Thyroid gland (tissue), 4 donors: ENCODE measurements at regions not wholly inside any gene's neighbourhood (a gene's known extent, or its start where the extent isn't known, plus 50 kb on each side); places are given as distances from the start of the nearest gene placed in this dataset.

Experiments
- DNase-seq, 2 donors: peaks; one replicate each; pipeline ENCODE4 v3.0.0-alpha.2; 2019
- H3K27ac ChIP-seq, 3 donors: fragments of 200-600 bp; sonication (generic); 1 replicate in 2 of 3; 2 replicates in 1 of 3; pipeline ENCODE4 v1.5.1; 2016 to 2019; ENCODE audit warnings: mild to moderate bottlenecking in 1 of 3, moderate library complexity in 1 of 3
- H3K27me3 ChIP-seq: fragments of 200-600 bp; sonication (generic); one replicate; pipeline ENCODE4 v1.5.1; 2019
- H3K36me3 ChIP-seq, 2 donors: fragments of 200-600 bp; sonication (generic); one replicate each; pipeline ENCODE4 v1.5.1; 2016 to 2019
- H3K4me1 ChIP-seq, 2 donors: fragments of 200-600 bp; sonication (generic); one replicate each; pipeline ENCODE4 v1.5.1; 2017 to 2019
- H3K4me3 ChIP-seq, 3 donors: fragments of 200-600 bp; sonication (generic); replicated peaks in 1 of 3; 1 replicate in 2 of 3; 2 replicates in 1 of 3; pipeline ENCODE4 v1.5.1; 2016; ENCODE audit warnings: mild to moderate bottlenecking in 1 of 3
- H3K9me3 ChIP-seq: fragments of 200-600 bp; sonication (generic); one replicate; pipeline ENCODE4 v1.5.1; 2017
- POLR2A ChIP-seq, 2 donors: fragments of 450-650 bp; IDR thresholded peaks; one replicate each; pipeline ENCODE4 v1.6.1; 2017; ENCODE audit warnings: antibody characterized with exemption in 2 of 2, mild to moderate bottlenecking in 2 of 2, moderate library complexity in 1 of 2
- WGBS, 2 donors: methylation state at CpG; one replicate each; pipeline ENCODE4 v1.1.5; 2017; 5-methylcytosine and 5-hydroxymethylcytosine counted together
- intact Hi-C: fragments of 100-400 bp; cut with DNase I; formaldehyde crosslinking; loops from one replicate; pipeline ENCODE4 v1.15.1; 2023
- TF ChIP-seq, protein P1 (sequence below), 6 experiments: fragments of 200-600 bp in 3 of 6; fragments of 450-650 bp in 3 of 6; sonication (generic) in 3 of 6; IDR thresholded peaks; one replicate each; pipeline ENCODE4 v1.5.1; 2016 to 2019; ENCODE audit warnings: antibody characterized with exemption in 6 of 6, mild to moderate bottlenecking in 2 of 6, inconsistent platforms in 1 of 6, moderate library complexity in 1 of 6

DNA sequence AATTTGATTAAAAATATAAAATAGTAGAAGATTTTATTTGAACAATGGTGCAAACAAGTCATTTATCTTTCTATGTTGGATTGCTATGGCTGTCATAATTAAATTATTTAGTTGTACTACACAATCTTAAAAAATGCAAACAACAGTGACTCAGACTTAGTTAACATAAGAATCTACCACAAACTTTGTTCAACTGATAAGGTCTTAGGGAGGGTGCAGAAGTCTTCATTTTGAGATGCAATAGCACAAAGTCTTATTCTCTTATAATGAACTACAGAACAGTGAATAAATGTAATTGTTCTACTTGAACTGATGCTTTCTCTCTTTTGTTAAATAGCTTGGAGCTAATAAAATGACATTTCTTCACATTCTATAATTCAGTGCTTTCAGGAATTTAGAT, 482.8 kb upstream of the NAALADL2 start:
- H3K36me3 ChIP-seq, result no peaks in the 10 kb centered on the region
- H3K4me3 ChIP-seq, result no peak overlapping the region
- intact Hi-C loops, result no loop called here
- H3K4me1 ChIP-seq, result no peaks in the 10 kb centered on the region
- no peaks in the 10 kb centered on the region for H3K27me3 ChIP-seq
- no peak overlapping the region for H3K27ac ChIP-seq
- no peaks in the 10 kb centered on the region for H3K9me3 ChIP-seq
- no peak for DNase-seq
- TF ChIP-seq, protein P1, sequence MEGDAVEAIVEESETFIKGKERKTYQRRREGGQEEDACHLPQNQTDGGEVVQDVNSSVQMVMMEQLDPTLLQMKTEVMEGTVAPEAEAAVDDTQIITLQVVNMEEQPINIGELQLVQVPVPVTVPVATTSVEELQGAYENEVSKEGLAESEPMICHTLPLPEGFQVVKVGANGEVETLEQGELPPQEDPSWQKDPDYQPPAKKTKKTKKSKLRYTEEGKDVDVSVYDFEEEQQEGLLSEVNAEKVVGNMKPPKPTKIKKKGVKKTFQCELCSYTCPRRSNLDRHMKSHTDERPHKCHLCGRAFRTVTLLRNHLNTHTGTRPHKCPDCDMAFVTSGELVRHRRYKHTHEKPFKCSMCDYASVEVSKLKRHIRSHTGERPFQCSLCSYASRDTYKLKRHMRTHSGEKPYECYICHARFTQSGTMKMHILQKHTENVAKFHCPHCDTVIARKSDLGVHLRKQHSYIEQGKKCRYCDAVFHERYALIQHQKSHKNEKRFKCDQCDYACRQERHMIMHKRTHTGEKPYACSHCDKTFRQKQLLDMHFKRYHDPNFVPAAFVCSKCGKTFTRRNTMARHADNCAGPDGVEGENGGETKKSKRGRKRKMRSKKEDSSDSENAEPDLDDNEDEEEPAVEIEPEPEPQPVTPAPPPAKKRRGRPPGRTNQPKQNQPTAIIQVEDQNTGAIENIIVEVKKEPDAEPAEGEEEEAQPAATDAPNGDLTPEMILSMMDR (IDR thresholded peaks at IDR 0.05), result no peak
- no peak for TF ChIP-seq POLR2A (IDR thresholded peaks at IDR 0.05)

DNA sequence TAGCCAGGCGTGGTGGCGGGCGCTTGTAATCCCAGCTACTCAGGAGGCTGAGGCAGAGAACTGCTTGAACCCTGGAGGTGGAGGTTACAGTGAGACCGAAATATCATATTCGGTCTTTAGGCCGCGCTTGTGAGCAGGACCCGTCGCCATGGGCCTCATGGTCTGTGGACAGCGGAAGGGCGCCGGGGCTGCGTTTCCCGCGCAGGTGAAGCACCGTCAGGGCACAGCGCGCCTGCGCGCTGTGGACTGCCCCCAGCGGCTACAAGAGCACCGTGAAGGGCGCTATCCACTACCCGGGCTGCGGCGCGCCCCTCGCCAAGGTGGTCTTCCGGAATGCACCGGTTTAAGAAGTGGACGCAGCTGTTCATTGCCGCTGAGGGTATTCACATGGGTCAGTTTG, 482.0 kb upstream of the NAALADL2 start:
- H3K4me1 ChIP-seq, result no peaks in the 10 kb centered on the region
- DNase-seq, result no peak
- TF ChIP-seq, protein P1 (IDR thresholded peaks at IDR 0.05), result no peak
- no peak for TF ChIP-seq POLR2A (IDR thresholded peaks at IDR 0.05)
- 97% methylated on average over 32 of the region's 32 CpGs for WGBS, 2 donors
- H3K4me3 ChIP-seq, result no peak overlapping the region
- intact Hi-C loops, result no loop called here
- H3K36me3 ChIP-seq, result no peaks in the 10 kb centered on the region
- no peaks in the 10 kb centered on the region for H3K9me3 ChIP-seq
- H3K27ac ChIP-seq, result no peak overlapping the region
- no peaks in the 10 kb centered on the region for H3K27me3 ChIP-seq

DNA sequence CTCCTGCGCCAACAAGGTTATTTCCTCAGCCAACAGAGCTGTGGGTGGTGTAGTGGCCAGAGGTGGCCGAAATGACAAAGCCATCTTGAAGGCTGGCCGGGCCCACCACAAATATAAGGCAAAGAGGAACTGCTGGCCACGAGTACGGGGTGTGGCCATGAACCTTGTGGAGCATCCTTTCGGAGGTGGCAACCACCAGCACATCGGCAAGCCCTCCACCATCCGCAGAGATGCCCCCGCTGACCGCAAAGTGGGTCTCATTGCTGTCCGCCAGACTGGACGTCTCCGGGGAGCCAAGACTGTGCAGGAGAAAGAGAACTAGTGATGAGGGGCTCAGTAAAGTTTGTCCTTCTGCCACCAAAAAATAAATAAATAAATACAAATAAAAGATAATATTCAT, 481.4 kb upstream of the NAALADL2 start:
- no peaks in the 10 kb centered on the region for H3K36me3 ChIP-seq
- H3K4me1 ChIP-seq, result no peaks in the 10 kb centered on the region
- H3K4me3 ChIP-seq, result no peak overlapping the region
- H3K27ac ChIP-seq, result no peak overlapping the region
- no peaks in the 10 kb centered on the region for H3K27me3 ChIP-seq
- no peak for TF ChIP-seq POLR2A (IDR thresholded peaks at IDR 0.05)
- TF ChIP-seq, protein P1 (IDR thresholded peaks at IDR 0.05), result no peak
- no peaks in the 10 kb centered on the region for H3K9me3 ChIP-seq
- intact Hi-C loops, result no loop called here
- 94 to 96% methylated on average over 13 of the region's 13 CpGs for WGBS, 2 donors
- DNase-seq, result no peak

GRCh38 chr3:174382878-174383277, 476.3 kb upstream of the NAALADL2 start:
- H3K4me3 ChIP-seq, result no peak overlapping the region
- H3K9me3 ChIP-seq, result no peaks in the 10 kb centered on the region
- no peaks in the 10 kb centered on the region for H3K4me1 ChIP-seq
- H3K27me3 ChIP-seq, result no peaks in the 10 kb centered on the region
- WGBS, 2 donors, result 56 to 66% methylated on average over 1 of the region's 1 CpG
- H3K27ac ChIP-seq, result no peak overlapping the region
- H3K36me3 ChIP-seq, result no peaks in the 10 kb centered on the region
- intact Hi-C loops, result no loop called here
- no peak for DNase-seq
- TF ChIP-seq, protein P1 (IDR thresholded peaks at IDR 0.05), result no peak
- no peak for TF ChIP-seq POLR2A (IDR thresholded peaks at IDR 0.05)

DNA sequence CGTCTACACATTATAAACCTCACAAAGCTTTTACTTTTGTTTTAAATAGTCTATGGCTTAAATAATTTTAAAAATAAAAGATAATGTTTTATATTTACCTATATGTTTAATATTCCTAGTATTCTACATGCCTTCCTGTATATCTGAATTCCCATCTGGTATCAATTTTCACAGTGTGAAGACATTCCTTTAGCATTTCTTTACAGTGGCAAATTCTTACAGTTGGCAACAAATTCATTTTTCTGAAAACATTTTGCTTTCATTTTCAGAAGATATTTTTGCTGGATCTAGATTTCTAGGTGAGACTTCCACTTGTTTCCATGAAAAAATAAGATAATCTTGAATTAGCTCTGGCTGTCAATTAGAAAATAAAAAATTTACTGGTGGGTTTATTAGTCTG, 471.4 kb upstream of the NAALADL2 start:
- Histone ChIP-seq H3K36me3 (no peaks in the 10 kb centered on the region), H3K27me3 (no peaks in the 10 kb centered on the region), H3K27ac (no peak overlapping the region), H3K9me3 (no peaks in the 10 kb centered on the region), H3K4me3 (no peak overlapping the region), H3K4me1 (no peaks in the 10 kb centered on the region)
- DNase-seq, result no peak
- intact Hi-C loops, result no loop called here
- TF ChIP-seq, protein P1 (IDR thresholded peaks at IDR 0.05), result no peak
- TF ChIP-seq POLR2A (IDR thresholded peaks at IDR 0.05), result no peak
- 97% methylated on average over 1 of the region's 1 CpG for WGBS, 2 donors
